K562 (cell line): ENCODE measurements at regions not wholly inside any gene's neighbourhood (a gene's known extent, or its start where the extent isn't known, plus 50 kb on each side); places are given as distances from the start of the nearest gene placed in this dataset.

Experiments
- HCFC1 ChIP-seq: IDR thresholded peaks from 2 replicates; pipeline ENCODE4 v1.6.1; 2012; ENCODE audit warnings: low read depth, low read length, improper control_type of control experiment
- MAX ChIP-seq: sonication (generic); formaldehyde crosslinking; IDR thresholded peaks from 2 replicates; pipeline ENCODE4 v1.9.0; 2022; ENCODE audit warnings: mild to moderate bottlenecking, missing genetic modification reagents
- NBN ChIP-seq: fragments of 450-650 bp; IDR thresholded peaks from 2 replicates; pipeline ENCODE4 v1.6.1; 2016; ENCODE audit warnings: low read depth, mild to moderate bottlenecking
- RBFOX2 ChIP-seq: fragments of 200-400 bp; formaldehyde crosslinking; IDR thresholded peaks from 2 replicates; pipeline ENCODE4 v1.6.1; 2017; ENCODE audit warnings: low read depth, mild to moderate bottlenecking, low read length, moderate library complexity
- SIN3A ChIP-seq, 2 experiments: fragments of 150-350 bp in 1 of 2; IDR thresholded peaks; 2 replicates each; pipeline ENCODE4 v1.6.1; 2011 to 2016; ENCODE audit warnings: borderline replicate concordance in 2 of 2, low read depth in 2 of 2, low read length in 2 of 2, mild to moderate bottlenecking in 2 of 2, moderate library complexity in 2 of 2; ENCODE audit not compliant: control insufficient read depth in 1 of 2
- ZNF282 ChIP-seq: sonication (generic); formaldehyde crosslinking; IDR thresholded peaks from 2 replicates; pipeline ENCODE4 v1.8.1; 2023; ENCODE audit warnings: missing genetic modification reagents

GRCh38 chr6:26302941-26303559, 61.9 kb upstream of the BTN3A2 start:
- TF ChIP-seq SIN3A (IDR thresholded peaks at IDR 0.05; ENCODE audit: borderline replicate concordance in 2 of 2, control insufficient read depth in 1 of 2, low read depth in 2 of 2, low read length in 2 of 2) (no peak), HCFC1 (no peak), ZNF282 (CRISPR knock-in tag) (no peak), RBFOX2 (no peak), NBN (no peak), MAX (CRISPR knock-in tag) (no peak)
